ENCODE measurements at regions not wholly inside any gene's neighbourhood (a gene's known extent, or its start where the extent isn't known, plus 50 kb on each side); places are given as distances from the start of the nearest gene placed in this dataset.
"Not testable (repeated sequence)": the region's sequence is repeated elsewhere in the genome, so short reads cannot be mapped to it uniquely, and the experiment has no call there.

DNA sequence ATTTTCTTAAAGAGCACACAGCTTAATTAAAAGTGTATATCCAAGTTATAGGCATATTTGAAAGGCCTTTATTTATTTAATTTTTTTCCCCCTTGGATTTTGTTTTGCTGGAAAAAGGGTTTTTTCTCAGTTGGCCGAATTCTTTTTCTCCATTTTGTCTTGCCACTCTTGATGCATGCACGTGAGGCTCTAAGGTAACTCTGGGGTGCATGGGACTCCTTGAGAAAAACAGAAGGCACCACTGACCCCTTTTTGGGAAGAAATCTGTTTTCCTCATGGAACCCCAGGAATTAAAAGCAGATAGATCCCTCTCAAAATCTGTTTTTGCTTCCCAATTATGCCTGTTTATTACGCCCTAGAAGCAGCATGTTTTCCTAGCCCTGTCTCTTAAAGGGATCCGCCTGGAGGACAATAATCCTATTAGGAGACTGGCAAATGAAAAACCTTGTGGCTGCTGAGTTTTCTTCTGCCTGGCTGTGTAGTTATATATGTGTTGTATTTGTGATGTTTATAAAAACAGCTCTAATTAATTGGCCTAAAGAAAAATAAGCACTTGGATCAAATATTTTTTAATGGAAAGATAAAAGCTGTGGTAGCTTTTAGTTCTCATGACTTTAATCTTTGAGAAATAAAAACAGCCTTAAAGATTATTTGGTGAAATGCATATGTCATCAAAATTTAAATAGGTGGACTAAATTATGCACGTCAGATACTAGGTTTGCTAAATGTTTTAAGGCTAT, 435.1 kb upstream of the CDH9 start:
- in situ Hi-C loops (cut with HindIII; ENCODE audit: low sequenced_read_pairs): no loop called here
- DNase-seq (ENCODE audit: low spot score): no peak

DNA sequence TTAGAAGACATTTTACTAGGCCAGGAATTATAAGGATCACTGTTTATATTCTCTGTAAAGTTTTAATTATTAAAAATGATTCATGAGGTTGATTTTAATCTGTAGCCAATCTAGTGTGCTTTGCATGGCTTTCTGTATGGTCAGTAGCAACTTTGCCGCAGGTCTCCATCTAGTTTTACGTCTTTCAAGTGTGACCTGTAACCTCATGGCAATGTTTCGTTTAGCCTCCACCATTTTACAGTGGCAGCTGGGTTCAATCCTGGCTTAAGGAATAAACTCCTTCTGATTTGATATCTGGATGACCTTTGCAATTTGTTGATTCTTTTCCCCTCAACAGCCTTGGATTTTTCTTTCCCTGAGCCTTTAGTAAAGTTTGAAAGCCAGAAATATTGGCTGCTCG, 434.5 kb upstream of the CDH9 start:
- DNase-seq (ENCODE audit: low spot score): peak; percentile 19
- in situ Hi-C loops (cut with HindIII; ENCODE audit: low sequenced_read_pairs): no loop called here

DNA sequence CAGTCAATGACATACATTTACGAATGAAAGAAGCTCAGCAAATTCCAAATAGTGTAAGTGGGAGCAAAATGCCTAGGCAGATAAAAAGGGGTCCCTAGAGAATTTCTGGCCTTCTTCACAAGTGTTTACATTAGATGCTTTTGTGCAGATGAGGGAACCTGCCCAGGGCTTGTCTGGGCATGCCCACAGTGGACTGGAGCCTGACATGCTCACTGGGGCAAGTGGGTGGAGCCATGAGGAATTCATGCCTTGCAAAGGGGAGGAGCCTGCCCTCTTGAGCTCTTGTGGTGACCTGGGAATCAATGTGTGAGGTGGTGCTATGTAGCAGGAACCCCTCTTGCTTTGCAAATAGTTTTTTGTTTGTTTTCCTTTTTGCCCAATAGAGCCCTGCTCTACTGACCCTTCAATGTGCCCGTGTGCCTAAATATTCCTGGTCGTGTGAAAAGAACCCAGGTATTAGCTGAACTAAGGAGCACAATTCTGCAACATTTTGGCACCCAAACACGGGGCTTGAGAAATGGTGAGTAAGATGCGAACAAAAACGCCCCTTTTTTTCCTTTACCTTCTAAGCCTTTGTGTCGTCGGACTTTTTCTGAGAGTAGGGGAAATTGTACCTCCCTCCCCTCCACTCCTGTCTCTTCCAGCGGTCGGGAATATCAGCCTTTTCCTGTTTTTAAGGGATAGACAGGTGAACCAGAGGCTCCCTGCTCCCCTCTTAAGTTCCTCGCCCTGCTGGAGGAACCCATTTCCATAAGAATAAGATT, 433.8 kb upstream of the CDH9 start:
- DNase-seq (ENCODE audit: low spot score): peak; percentile 66
- in situ Hi-C loops (cut with HindIII; ENCODE audit: low sequenced_read_pairs): no loop called here

DNA sequence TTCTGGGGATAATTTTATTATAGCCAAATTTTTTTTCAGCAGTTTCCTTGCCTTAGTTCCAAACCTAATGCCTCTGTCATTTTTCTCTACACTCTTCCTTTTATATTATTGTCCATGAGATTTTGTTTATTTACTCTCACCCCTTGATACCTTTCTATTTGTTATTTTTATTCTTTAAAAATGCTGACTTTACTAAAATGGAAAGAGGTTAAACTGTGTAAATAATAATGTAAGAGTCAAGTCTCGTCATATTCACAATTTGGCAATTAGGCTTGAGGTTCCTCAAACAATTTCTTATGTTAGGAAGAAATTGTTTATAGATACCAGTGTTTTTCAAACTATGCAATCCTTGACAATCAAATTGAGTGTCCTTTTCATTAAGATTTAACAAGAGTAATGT, 428.6 kb upstream of the CDH9 start:
- in situ Hi-C loops (cut with HindIII; ENCODE audit: low sequenced_read_pairs): no loop called here
- no peak for DNase-seq (ENCODE audit: low spot score)

DNA sequence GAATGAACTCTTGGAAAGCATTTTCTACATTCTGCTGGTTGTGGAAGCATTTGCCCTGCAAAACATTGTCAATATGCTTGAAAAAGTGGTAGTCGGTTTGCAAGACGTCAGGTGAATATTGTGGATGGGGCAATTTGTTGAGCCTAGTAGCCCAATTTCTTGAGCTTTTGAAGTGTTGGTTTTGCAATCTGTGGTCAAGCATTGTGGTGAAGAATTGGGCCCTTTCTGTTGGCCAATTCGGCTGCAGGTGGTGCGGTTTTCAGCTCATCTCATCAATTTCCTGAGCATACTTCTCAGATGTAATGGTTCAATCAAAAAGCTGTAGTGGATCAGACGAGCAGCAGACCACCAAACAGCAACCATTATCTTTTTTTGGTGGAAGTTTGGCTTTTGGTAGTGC, 426.8 kb upstream of the CDH9 start:
- in situ Hi-C loops (cut with HindIII; ENCODE audit: low sequenced_read_pairs): no loop called here
- DNase-seq (ENCODE audit: low spot score): no peak

DNA sequence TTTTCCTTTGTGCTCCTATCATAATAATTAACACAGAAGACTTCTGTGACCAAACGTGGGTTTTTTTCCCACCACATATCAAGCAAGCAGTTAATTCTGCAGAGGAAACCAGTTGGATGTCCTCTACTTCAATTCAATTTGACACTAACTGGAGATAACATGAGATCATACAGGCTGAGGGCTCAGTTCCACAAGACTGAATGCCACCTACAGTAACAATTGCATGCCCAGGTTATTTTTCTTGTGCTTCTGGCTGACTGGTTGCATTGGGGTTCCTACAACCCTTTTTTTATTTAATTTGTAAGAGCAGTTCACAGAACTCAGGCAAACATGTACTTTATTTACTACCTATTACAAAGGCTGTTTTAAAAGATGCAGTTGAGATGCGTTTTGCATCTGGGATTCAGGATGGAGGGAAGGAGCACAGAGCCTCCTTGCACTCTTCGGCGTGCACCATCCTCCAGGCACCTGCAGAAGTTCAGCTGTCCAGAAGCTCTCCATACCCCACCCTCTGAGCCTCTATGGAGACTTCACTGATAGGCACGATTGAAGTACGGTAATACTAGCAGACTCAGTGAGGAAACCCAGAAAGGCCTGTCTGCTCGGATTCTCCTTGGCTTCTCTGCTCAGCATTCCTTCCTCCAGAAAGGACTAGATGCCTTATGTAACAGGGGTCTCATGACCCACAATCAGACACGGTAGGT, 425.2 kb upstream of the CDH9 start:
- in situ Hi-C loops (cut with HindIII; ENCODE audit: low sequenced_read_pairs): no loop called here
- no peak for DNase-seq (ENCODE audit: low spot score)

DNA sequence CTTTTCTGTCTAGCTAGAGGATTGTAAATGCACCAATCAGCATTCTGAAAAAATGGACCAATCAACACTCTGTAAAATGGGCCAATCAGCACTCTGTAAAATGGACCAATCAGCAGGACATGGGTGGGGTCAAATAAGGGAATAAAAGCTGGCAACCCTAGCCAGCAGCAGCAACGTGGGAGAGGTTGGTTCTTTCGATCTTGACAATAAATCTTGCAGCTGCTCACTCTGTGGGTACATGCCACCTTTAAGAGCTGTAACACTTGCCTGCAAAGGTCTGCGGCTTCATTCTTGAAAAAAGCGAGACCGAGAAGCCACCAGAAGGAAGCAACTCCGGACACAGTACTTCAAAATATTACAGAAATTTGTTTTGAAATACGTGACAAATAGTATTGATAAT, 424.6 kb upstream of the CDH9 start:
- no peak for DNase-seq (ENCODE audit: low spot score)
- in situ Hi-C loops (cut with HindIII; ENCODE audit: low sequenced_read_pairs): no loop called here

DNA sequence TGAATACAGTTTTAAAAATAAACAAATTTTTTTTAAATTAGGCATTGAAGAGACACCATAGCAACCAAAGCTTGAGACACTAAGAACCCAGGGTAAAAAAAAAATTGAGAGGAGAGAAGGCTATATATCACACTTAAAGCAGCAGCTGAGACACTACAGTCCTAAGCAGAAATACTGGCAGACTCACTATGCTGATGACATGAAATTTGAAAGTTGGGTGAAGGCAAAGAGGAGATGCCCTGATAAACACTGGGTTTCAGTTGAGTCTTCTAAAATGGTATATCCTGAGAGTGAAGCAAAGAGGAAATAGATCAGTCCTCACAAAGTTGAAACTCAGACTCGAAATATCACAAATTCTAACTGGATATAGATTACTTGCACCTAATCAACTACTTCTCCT, 419.9 kb upstream of the CDH9 start:
- in situ Hi-C loops (cut with HindIII; ENCODE audit: low sequenced_read_pairs): no loop called here
- no peak for DNase-seq (ENCODE audit: low spot score)

DNA sequence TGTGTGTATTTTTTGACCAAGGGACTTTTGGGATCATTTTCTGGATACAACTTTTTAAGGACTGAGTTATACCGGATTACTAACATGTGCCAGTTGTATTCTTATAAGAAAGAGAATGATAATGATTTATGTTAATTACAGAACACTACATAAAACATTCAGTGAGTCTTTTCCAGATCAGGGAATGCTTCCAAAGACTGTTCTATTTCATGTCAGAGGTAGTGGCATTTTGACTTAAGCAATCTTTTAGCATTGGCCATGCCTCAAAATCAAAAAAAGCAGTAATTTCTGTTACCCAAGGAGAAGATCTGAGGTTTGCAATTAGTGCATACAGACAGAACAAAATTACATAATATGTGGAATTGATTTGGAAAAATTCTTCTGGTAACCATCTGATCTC, 413.0 kb upstream of the CDH9 start:
- in situ Hi-C loops (cut with HindIII; ENCODE audit: low sequenced_read_pairs): no loop called here
- no peak for DNase-seq (ENCODE audit: low spot score)

DNA sequence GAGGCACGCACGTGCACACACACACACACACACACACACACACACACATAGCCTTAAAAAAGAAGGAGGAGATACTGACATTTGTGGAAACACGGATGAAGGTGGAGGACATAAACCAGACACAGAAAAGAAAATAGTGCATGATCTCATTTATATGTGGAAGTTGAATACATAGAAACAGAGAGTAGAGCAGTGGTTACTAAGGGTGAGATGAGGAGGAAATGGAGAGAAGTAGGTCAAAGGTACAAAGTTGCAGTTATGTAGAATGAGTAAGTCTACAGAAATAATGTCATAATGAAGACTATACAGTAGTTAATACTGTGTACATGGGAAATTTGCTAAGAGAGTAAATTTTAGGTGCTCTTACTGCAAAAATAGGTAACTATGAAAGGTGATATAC, 412.2 kb upstream of the CDH9 start:
- in situ Hi-C loops (cut with HindIII; ENCODE audit: low sequenced_read_pairs): no loop called here
- no peak for DNase-seq (ENCODE audit: low spot score)

DNA sequence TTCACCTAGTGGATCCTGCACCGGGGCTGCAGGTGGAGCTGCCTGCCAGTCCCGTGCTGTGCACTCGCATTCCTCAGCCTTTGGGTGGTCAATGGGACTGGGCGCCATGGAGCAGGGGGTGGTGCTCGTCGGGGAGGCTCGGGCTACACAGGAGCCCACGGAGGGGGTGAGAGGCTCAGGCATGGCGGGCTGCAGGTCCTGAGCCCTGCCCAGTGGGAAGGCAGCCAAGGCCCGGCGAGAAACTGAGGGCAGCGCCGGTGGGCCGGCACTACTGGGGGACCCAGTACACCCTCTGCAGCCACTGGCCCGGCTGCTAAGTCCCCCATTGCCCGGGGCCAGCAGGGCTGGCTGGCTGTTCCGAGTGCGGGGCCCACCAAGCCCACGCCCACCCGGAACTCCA, 401.0 kb upstream of the CDH9 start:
- DNase-seq (ENCODE audit: low spot score); in situ Hi-C loops (cut with HindIII; ENCODE audit: low sequenced_read_pairs): not testable (repeated sequence)

DNA sequence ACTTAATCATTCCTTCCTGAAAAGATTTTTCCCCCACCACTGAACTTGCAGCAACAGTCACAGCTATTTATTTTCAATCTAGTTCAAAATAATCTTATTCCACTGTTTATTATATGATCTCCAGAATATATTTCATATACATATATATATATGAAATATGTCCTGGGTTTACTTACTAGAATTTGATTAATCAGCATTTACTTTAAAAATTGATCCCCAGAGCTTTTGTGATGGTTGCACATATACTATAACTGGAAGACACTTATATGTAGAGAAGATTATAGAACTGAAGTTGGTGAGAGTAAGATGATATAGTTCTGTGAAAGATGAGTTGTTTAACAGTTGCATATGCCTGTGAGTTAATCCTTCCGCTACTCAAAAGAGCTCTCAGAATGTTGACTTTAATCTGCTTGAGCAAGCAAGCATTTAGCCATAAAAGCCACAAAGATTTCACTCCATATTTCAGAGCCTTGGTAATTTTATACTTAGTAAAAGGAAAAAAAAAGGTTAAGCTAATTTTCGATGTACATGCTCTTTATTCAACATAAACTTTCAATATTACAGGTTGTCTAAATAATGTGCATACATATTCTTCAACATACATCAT, 399.3 kb upstream of the CDH9 start:
- in situ Hi-C loops (cut with HindIII; ENCODE audit: low sequenced_read_pairs): no loop called here
- no peak for DNase-seq (ENCODE audit: low spot score)

DNA sequence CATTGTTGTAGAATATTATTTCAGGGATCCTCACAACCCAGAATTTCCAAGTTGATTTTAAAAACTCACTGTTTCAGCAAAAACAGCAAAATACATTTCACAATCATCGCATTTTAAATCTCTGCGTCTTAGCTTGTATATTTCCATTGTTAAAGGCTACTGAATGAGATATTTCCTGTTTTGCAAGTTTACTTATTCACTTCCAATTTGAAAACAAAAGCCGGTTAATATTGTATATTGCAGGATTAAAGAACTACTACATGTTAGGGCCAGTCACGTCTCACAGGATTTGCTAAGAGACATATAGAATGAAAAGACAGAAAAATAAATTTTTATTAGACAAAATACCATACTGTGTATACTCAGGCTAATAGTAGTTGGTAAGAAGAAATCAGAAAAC, 395.9 kb upstream of the CDH9 start:
- DNase-seq (ENCODE audit: low spot score): no peak
- in situ Hi-C loops (cut with HindIII; ENCODE audit: low sequenced_read_pairs): no loop called here

DNA sequence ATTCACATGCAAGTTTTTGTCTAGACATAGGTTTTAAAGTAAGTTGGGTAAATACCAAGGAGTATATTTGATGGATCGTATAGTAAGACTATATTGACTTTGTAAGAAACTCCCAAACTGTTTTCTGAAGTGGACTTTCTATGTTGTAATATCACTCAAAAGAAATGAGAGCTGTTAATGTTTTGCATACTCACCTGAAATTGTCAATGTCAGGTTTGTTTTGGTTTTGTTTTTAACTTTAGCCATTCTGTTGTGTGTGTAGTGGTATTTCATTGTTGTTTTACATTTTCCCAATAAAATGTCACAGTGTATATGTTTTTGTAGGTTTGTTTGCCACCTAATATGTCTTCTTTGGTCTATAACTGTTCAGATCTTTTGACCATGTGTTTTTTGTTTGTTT, 375.7 kb upstream of the CDH9 start:
- in situ Hi-C loops (cut with HindIII; ENCODE audit: low sequenced_read_pairs): no loop called here

DNA sequence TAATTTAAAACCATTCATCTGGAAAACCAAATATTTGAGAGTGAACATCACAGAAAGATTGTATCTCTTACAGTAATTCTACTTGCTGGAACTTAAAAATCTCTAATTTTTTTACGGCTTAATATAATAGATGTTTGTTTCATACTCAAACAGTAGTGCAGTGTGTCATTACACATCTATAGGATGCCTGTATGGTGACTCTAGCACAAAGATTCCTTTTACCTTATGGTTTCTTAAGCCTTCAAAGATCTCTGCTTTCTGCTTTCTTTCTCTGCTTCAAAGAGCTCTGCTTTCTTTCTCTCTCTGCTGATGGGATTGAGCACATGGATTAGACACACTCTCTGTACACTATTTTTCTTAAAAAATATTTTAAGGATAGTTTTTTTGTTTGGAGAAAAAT, 374.0 kb upstream of the CDH9 start:
- no peak for DNase-seq (ENCODE audit: low spot score)
- in situ Hi-C loops (cut with HindIII; ENCODE audit: low sequenced_read_pairs): no loop called here

More for the DNA sequence above, 375.7 kb upstream of the CDH9 start:
- no peak for DNase-seq (ENCODE audit: low spot score)

DNA sequence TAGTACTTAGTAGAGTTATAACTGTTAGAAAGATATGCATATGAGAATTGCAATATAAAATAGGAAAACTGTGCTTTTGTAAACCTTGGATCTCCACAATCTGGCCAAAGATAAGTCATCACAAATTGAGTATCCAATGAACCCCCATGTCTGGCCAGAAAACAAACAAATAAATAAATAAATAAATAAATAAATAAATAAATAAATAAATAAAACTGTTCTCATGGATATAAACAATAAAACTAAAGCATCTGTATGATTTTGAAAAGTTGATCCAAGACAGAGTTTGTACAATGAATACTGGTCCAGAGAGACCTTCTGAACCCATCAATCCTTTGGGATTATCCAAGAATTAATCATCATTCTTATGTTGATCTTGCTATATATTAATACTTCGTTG, 367.6 kb upstream of the CDH9 start:
- no peak for DNase-seq (ENCODE audit: low spot score)
- in situ Hi-C loops (cut with HindIII; ENCODE audit: low sequenced_read_pairs): no loop called here

DNA sequence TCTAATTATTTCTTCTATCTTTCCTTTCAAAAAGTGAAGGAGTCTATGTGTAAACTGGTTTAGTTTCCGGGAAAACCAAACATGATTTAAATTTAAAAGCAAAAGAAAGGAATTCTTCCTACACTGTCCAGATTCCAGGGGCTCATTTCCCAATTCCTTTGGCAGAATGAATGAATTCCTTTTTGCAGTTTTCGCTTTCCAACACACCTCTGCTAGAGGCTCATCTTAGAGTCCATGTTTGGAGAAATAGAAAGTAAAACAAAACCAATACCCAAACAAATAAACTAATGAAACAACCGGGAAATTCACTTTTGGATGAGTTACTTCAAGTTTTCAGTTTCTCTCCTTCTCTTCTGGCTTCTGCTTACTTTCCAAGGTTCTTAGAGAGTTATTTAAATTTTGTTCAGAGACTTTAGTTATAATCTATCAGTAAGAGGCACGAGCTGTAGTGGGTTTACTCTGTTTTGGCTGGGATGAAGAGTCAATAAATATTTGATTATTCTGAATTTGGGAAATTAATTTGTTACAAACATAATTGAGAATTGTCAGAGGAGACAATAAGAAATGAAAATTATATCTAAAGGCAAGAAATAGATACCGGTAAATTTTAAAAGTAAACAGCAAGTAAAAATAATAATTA, 365.0 kb upstream of the CDH9 start:
- in situ Hi-C loops (cut with HindIII; ENCODE audit: low sequenced_read_pairs): no loop called here
- no peak for DNase-seq (ENCODE audit: low spot score)

DNA sequence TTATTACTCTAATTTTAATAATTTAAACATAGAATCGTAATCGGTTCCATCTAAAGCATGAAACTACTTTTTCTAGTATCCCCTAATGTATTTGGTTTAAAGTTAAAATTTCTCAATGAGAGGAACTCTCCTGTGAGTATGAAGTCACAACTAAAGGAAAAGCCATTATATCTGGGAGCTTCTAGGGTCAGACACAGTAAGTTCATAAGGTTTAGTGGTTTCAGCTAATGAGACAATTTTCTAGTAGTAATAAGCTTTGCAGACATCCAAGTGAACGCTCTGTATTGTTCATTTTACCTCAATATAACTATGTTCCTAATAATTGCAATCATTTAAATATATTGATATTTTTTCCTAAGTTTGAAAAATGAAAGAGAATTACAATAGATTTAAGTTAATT, 364.4 kb upstream of the CDH9 start:
- no peak for DNase-seq (ENCODE audit: low spot score)
- in situ Hi-C loops (cut with HindIII; ENCODE audit: low sequenced_read_pairs): no loop called here

DNA sequence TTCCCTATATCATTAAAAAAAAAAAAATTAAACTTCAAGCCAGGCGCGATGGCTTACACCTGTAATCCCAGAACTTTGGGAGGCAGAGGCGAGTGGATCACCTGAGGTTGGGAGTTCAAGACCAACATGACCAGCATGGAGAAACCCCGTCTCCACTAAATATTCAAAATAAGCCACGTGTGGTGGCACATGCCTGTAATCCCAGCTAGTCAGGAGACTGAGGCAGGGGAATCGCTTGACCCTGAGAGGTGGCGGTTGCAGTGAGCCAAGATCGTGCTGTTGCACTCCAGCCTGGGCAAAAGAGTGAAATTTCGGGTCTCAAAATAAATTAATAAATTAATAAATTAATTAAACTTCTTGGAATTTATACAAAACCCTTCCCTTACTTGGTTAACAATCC, 358.6 kb upstream of the CDH9 start:
- in situ Hi-C loops (cut with HindIII; ENCODE audit: low sequenced_read_pairs): no loop called here
- no peak for DNase-seq (ENCODE audit: low spot score)

DNA sequence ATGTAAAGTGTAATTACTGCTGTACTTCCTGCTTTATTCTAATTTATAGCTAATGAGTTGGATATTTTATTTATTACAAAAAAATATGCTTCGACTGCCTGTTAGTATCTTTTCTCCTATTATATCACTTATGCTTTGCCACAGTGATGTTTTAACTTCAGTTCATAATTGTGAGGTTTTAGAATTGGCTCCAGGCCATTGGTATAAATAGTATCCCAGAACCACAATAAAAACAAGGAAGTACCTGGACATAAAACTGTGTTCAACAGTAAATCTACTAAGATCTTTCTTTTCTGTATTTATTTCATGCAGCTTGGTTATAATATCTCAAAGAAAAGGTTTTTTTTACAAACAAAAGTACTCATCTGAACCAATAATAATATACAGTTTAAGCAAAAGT, 354.3 kb upstream of the CDH9 start:
- no peak for DNase-seq (ENCODE audit: low spot score)

More for the DNA sequence above, 354.3 kb upstream of the CDH9 start:
- in situ Hi-C loops (cut with HindIII; ENCODE audit: low sequenced_read_pairs): no loop called here

Measured in G401 (cell line).